ENCODE measurements at regions not wholly inside any gene's neighbourhood (a gene's known extent, or its start where the extent isn't known, plus 50 kb on each side); places are given as distances from the start of the nearest gene placed in this dataset.

GRCh38 chr13:62246581-62246980, 830.9 kb upstream of the PCDH20 start:
- Histone ChIP-seq H3K79me2 (replicated peaks; ENCODE audit: insufficient read depth) (no peaks in the 10 kb centered on the region), H3K27me3 (ENCODE audit: insufficient read depth) (no peaks in the 10 kb centered on the region), H3K9me2 (ENCODE audit: insufficient read depth) (no peaks in the 10 kb centered on the region), H3F3A (replicated peaks; ENCODE audit: low read depth) (no peaks in the 10 kb centered on the region), H3K36me3 (ENCODE audit: insufficient read depth) (no peaks in the 10 kb centered on the region), H3K4me2 (no peak overlapping the region), H3K4me3 (no peak overlapping the region), H4K20me1 (replicated peaks; ENCODE audit: insufficient read depth) (no peaks in the 10 kb centered on the region), H3K27ac (ENCODE audit: low read depth) (no peak overlapping the region), H2AFZ (peak overlapping the region; percentile 9; the same call in 1 of the 2 replicates), H3K4me1 (ENCODE audit: insufficient read depth) (no peaks in the 10 kb centered on the region)
- Mint-ChIP-seq H3K36me3 (ENCODE audit: low read depth) (no peaks in the 10 kb centered on the region), H3K4me3 (no peak overlapping the region), H3K4me1 (no peaks in the 10 kb centered on the region), H3K27me3 (ENCODE audit: insufficient read depth, low read depth, poor library complexity) (no peaks in the 10 kb centered on the region), H3K27ac (no peak overlapping the region), H3K9me3 (no peaks in the 10 kb centered on the region; the same call in 2 of the 3 replicates)
- no peak for TF ChIP-seq JUNB (IDR thresholded peaks at IDR 0.05; ENCODE audit: unreplicated experiment)
- no peak for TF ChIP-seq CTCF (conservative IDR thresholded peaks at IDR 0.05; ENCODE audit: low read depth in 2 of 2)
- TF ChIP-seq NANOG (IDR thresholded peaks at IDR 0.05; ENCODE audit: borderline replicate concordance), result no peak
- no peak for TF ChIP-seq POLR2AphosphoS5 (IDR thresholded peaks at IDR 0.05; ENCODE audit: low read depth)
- TF ChIP-seq ZNF114 (CRISPR knock-in tag; IDR thresholded peaks at IDR 0.05), result no peak
- TF ChIP-seq ZNF462 (CRISPR knock-in tag; IDR thresholded peaks at IDR 0.05), result no peak
- TF ChIP-seq EZH2 (IDR thresholded peaks at IDR 0.05; ENCODE audit: low read depth, unreplicated experiment), result no peak
- TF ChIP-seq STAT1 (IDR thresholded peaks at IDR 0.05; ENCODE audit: unreplicated experiment), result no peak
- TF ChIP-seq, protein P1, sequence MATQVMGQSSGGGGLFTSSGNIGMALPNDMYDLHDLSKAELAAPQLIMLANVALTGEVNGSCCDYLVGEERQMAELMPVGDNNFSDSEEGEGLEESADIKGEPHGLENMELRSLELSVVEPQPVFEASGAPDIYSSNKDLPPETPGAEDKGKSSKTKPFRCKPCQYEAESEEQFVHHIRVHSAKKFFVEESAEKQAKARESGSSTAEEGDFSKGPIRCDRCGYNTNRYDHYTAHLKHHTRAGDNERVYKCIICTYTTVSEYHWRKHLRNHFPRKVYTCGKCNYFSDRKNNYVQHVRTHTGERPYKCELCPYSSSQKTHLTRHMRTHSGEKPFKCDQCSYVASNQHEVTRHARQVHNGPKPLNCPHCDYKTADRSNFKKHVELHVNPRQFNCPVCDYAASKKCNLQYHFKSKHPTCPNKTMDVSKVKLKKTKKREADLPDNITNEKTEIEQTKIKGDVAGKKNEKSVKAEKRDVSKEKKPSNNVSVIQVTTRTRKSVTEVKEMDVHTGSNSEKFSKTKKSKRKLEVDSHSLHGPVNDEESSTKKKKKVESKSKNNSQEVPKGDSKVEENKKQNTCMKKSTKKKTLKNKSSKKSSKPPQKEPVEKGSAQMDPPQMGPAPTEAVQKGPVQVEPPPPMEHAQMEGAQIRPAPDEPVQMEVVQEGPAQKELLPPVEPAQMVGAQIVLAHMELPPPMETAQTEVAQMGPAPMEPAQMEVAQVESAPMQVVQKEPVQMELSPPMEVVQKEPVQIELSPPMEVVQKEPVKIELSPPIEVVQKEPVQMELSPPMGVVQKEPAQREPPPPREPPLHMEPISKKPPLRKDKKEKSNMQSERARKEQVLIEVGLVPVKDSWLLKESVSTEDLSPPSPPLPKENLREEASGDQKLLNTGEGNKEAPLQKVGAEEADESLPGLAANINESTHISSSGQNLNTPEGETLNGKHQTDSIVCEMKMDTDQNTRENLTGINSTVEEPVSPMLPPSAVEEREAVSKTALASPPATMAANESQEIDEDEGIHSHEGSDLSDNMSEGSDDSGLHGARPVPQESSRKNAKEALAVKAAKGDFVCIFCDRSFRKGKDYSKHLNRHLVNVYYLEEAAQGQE (IDR thresholded peaks at IDR 0.05; ENCODE audit: unreplicated experiment), result no peak
- no peak for TF ChIP-seq ZNF331 (CRISPR knock-in tag; IDR thresholded peaks at IDR 0.05; ENCODE audit: low read depth)
- TF ChIP-seq EZH2phosphoT487 (IDR thresholded peaks at IDR 0.05; ENCODE audit: unreplicated experiment), result no peak
- no peak for TF ChIP-seq CREB1 (CRISPR knock-in tag; IDR thresholded peaks at IDR 0.05; ENCODE audit: low read depth)
- TF ChIP-seq ETS1 (IDR thresholded peaks at IDR 0.05), result no peak
- DNase-seq (ENCODE audit: low spot score) (no peak), ATAC-seq (no peak)

All from GM23338 (cell line).